WERI-Rb-1 (cell line): ENCODE measurements at regions not wholly inside any gene's neighbourhood (a gene's known extent, or its start where the extent isn't known, plus 50 kb on each side); places are given as distances from the start of the nearest gene placed in this dataset.
A peak's percentile ranks its signal among the peaks of the same experiment; 100 is the strongest.
"Not testable (repeated sequence)": the region's sequence is repeated elsewhere in the genome, so short reads cannot be mapped to it uniquely, and the experiment has no call there.

Experiments used
- DNase-seq: peaks from one replicate; pipeline ENCODE4 v3.0.0-alpha.2; 2020
- H3K27ac ChIP-seq: fragments of 250-450 bp; sonication (Bioruptor Pico); 2 replicates; pipeline ENCODE4 v1.5.1; 2020; ENCODE audit warnings: mild to moderate bottlenecking, moderate library complexity
- H3K27me3 ChIP-seq: fragments of 250-450 bp; sonication (Bioruptor Pico); 2 replicates; pipeline ENCODE4 v1.5.1; 2021; ENCODE audit warnings: mild to moderate bottlenecking, low read depth, moderate library complexity; ENCODE audit not compliant: insufficient read depth, severe bottlenecking
- H3K36me3 ChIP-seq: fragments of 250-450 bp; sonication (Bioruptor Pico); 2 replicates; pipeline ENCODE4 v1.5.1; 2020; ENCODE audit warnings: mild to moderate bottlenecking, moderate library complexity
- H3K4me3 ChIP-seq: 2 replicates; pipeline ENCODE4 v1.5.1; 2011; ENCODE audit warnings: low read depth, mild to moderate bottlenecking, control low read depth, low read length
- H3K9me3 ChIP-seq: fragments of 250-450 bp; sonication (Bioruptor Pico); 2 replicates; pipeline ENCODE4 v1.5.1; 2021; ENCODE audit warnings: mild to moderate bottlenecking, moderate library complexity; ENCODE audit not compliant: severe bottlenecking
- TF ChIP-seq, protein P1 (sequence below): IDR thresholded peaks from 2 replicates; pipeline ENCODE4 v1.5.1; 2011; ENCODE audit warnings: low read depth, mild to moderate bottlenecking, control low read depth, inconsistent platforms, low read length

DNA sequence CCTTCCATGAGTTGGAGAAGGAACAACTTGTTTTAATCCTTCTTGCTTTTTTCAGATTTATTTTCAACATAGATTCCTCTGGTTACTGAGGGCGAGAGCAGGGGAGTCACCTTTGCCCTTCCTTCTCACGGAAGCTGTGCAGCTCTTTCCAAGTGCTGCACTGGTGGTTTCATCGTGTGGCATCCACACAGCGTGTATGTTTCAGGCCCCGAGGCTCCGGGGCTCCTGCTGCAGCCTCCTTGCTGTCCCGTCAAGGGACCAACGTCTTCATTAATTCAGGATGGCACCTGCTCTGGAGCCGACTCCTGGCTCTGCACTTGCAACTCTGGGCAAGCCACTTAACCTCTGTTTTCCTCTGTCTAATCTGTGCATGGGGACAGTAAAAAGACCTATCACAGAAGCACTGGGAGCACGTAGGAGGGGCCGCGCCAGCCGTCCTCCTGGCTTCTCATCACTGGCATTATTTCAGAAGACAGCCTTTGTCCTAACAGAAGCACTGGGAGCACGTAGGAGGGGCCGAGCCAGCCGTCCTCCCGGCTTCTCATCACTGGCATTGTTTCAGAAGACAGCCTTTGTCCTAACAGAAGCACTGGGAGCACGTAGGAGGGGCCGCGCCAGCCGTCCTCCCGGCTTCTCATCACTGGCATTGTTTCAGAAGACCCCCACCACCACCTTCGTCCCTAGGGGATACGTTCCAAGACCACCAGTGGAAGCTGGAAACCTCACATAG is 117.8 kb upstream of the NKX1-1 start:
- H3K36me3 ChIP-seq = no peaks in the 10 kb centered on the region
- no peak for DNase-seq
- H3K4me3 ChIP-seq = no peak overlapping the region
- no peaks in the 10 kb centered on the region for H3K27me3 ChIP-seq
- H3K27ac ChIP-seq = no peak overlapping the region
- H3K9me3 ChIP-seq = no peaks in the 10 kb centered on the region
- TF ChIP-seq, protein P1, sequence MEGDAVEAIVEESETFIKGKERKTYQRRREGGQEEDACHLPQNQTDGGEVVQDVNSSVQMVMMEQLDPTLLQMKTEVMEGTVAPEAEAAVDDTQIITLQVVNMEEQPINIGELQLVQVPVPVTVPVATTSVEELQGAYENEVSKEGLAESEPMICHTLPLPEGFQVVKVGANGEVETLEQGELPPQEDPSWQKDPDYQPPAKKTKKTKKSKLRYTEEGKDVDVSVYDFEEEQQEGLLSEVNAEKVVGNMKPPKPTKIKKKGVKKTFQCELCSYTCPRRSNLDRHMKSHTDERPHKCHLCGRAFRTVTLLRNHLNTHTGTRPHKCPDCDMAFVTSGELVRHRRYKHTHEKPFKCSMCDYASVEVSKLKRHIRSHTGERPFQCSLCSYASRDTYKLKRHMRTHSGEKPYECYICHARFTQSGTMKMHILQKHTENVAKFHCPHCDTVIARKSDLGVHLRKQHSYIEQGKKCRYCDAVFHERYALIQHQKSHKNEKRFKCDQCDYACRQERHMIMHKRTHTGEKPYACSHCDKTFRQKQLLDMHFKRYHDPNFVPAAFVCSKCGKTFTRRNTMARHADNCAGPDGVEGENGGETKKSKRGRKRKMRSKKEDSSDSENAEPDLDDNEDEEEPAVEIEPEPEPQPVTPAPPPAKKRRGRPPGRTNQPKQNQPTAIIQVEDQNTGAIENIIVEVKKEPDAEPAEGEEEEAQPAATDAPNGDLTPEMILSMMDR = no peak

DNA sequence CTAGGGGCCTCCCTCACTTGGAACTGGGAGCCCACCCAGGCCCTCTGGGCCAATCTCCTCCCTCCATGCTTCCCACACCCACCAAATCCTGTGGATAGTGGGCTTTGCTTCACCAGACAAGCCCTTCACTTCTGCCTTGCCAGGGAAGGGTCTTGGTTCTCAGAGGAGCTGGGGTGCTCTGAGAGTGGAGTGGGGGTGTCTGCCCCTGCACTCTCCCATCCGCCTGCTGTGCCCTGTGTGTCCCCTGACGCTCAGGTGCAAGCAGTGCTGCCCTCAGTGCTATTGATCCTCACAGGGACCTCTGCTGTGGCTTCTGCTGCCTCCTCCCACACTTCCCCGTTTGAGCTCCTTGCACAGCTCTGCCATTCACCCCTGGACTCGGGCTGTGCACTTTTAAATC is 117.3 kb upstream of the NKX1-1 start:
- no peaks in the 10 kb centered on the region for H3K9me3 ChIP-seq
- no peak overlapping the region for H3K27ac ChIP-seq
- TF ChIP-seq, protein P1 = no peak
- H3K36me3 ChIP-seq = no peaks in the 10 kb centered on the region
- H3K27me3 ChIP-seq = no peaks in the 10 kb centered on the region
- H3K4me3 ChIP-seq = no peak overlapping the region
- DNase-seq = no peak

DNA sequence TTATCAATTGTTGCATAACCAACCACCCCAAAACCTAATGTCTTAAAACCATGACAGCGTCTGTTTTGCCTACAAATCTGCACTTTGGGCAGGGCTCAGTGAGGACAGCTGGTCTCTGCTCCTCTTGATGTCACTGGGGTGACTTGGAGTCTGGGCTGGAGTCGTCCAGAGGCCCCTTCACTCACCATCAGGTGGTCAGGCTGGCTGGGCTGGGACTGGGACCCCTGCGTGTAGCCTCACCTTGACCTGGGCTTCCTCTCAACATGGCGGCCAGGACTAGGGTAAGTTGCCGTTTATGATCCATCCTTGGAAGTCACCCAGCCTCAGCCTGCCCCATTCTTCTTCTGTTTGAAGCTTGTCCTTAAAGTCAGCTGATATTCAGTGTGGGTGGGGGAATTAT is 116.8 kb upstream of the NKX1-1 start:
- Histone ChIP-seq H3K27ac (no peak overlapping the region), H3K27me3 (no peaks in the 10 kb centered on the region), H3K9me3 (no peaks in the 10 kb centered on the region), H3K4me3 (no peak overlapping the region), H3K36me3 (no peaks in the 10 kb centered on the region)
- TF ChIP-seq, protein P1 = no peak
- DNase-seq = no peak

DNA sequence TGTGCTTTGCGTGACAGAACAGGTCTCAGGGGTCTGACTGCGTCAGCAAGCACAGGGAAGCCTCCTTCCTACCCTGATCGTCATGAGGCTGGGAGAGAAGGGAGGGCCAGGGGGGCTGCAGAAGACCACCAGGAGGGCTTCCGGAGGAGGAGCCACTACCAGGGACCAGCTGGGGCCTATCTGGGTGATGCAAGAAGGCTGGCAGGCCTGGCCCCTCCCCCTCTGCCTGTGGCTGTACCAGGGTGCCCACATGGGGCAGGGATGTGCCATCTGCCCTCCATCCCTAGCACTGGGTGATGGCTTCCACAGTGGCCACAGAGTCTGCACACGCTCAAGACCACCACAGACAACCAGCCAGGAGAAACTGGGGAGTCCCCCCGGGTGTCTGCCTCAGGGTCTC is 116.4 kb upstream of the NKX1-1 start:
- TF ChIP-seq, protein P1 = no peak
- Histone ChIP-seq H3K4me3 (no peak overlapping the region), H3K9me3 (no peaks in the 10 kb centered on the region), H3K36me3 (no peaks in the 10 kb centered on the region), H3K27ac (no peak overlapping the region), H3K27me3 (no peaks in the 10 kb centered on the region)
- no peak for DNase-seq

DNA sequence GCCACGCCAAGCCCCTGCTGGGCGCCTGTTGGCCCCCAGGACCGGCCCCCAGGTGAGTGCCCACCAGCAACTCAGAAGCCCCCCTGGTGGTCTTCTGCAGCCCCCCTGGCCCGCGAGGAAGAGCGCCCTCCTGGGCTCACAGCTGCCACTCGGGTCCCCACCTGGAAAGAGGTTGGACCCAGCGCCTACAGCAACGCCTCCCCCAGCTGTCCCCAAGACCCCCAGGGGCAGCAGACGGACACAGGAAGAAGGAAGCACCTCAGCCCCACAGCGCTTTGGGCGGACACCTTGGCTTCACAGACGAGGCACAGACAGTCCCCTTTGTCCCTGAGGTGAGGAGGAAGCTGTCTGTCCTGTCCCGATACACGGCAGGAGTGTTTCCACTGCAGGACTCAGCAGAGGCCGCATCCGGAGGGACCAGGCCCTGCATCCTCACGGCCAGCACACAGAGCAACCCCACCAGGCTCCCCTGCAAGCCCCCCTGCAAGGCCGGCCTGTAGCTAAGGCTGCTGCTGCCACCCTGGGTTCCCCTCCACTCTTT is 115.6 kb upstream of the NKX1-1 start:
- TF ChIP-seq, protein P1 = no peak
- H3K27ac ChIP-seq = no peak overlapping the region
- no peaks in the 10 kb centered on the region for H3K27me3 ChIP-seq

DNA sequence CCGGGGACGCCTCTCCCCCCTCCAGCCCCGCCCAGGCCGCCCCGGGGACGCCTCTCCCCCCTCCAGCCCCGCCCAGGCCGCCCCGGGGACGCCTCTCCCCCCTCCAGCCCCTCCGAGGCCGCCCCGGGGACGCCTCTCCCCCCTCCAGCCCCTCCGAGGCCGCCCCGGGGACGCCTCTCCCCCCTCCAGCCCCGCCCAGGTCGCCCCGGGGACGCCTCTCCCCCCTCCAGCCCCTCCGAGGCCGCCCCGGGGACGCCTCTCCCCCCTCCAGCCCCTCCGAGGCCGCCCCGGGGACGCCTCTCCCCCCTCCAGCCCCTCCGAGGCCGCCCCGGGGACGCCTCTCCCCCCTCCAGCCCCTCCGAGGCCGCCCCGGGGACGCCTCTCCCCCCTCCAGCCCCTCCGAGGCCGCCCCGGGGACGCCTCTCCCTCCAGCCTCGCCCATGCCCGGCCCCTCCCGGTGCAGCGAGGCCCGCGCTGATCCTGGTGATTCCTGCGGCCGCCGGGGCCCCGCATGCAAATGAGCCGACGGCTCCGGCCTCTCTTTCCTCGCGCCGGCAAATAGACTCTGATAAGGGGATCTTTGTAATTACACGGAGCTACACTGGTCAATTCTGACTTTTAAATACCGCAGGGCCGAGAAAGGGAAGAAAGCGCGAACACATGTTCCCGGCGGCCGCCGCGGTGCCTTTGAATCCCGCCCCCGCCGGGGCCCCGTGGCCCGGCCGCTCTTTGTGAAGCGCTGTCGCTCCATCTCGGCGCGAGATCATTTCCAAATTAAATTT is 114.7 kb upstream of the NKX1-1 start:
- not testable (repeated sequence) for H3K27me3 ChIP-seq, H3K9me3 ChIP-seq, H3K36me3 ChIP-seq
- H3K27ac ChIP-seq = peak overlapping the region; percentile 73
- H3K4me3 ChIP-seq = peak overlapping the region; percentile 25
- peak; percentile 74 for DNase-seq

More for the DNA sequence above, 115.6 kb upstream of the NKX1-1 start:
- no peak for DNase-seq
- Histone ChIP-seq H3K9me3 (no peaks in the 10 kb centered on the region), H3K36me3 (no peaks in the 10 kb centered on the region), H3K4me3 (no peak overlapping the region)
